ENCODE measurements at regions not wholly inside any gene's neighbourhood (a gene's known extent, or its start where the extent isn't known, plus 50 kb on each side); places are given as distances from the start of the nearest gene placed in this dataset.

- no peak overlapping the region for H3K4me3 ChIP-seq (ENCODE audit: low read depth, low read length)
- no peak for DNase-seq (ENCODE audit: low read depth, low spot score)
- no peak for TF ChIP-seq CTCF (IDR thresholded peaks at IDR 0.05; ENCODE audit: low read depth, low read length)
- in situ Hi-C loops (cut with HindIII; ENCODE audit: low sequenced_read_pairs) = no loop called here
Observed at GRCh38 chr1:217921126-217921904, 290.2 kb downstream of the SPATA17 start.

- in situ Hi-C loops (cut with HindIII; ENCODE audit: low sequenced_read_pairs) = no loop called here
- peak overlapping the region; percentile 6 for H3K4me3 ChIP-seq (ENCODE audit: low read depth, low read length)
- DNase-seq (ENCODE audit: low read depth, low spot score) = no peak
- TF ChIP-seq CTCF (IDR thresholded peaks at IDR 0.05; ENCODE audit: low read depth, low read length) = no peak
Observed at GRCh38 chr1:217924924-217925323, 293.8 kb downstream of the SPATA17 start.

GRCh38 chr1:217929213-217929885 lies 298.2 kb downstream of the SPATA17 start:
- TF ChIP-seq CTCF (IDR thresholded peaks at IDR 0.05; ENCODE audit: low read depth, low read length) = no peak
- in situ Hi-C loops (cut with HindIII; ENCODE audit: low sequenced_read_pairs) = no loop called here
- no peak for DNase-seq (ENCODE audit: low read depth, low spot score)
- H3K4me3 ChIP-seq (ENCODE audit: low read depth, low read length) = no peak overlapping the region

GRCh38 chr1:217943361-217943760 lies 312.2 kb downstream of the SPATA17 start:
- TF ChIP-seq CTCF (IDR thresholded peaks at IDR 0.05; ENCODE audit: low read depth, low read length) = no peak
- DNase-seq (ENCODE audit: low read depth, low spot score) = no peak
- H3K4me3 ChIP-seq (ENCODE audit: low read depth, low read length) = no peak overlapping the region
- in situ Hi-C loops (cut with HindIII; ENCODE audit: low sequenced_read_pairs) = no loop called here

- H3K4me3 ChIP-seq (ENCODE audit: low read depth, low read length) = no peak overlapping the region
- in situ Hi-C loops (cut with HindIII; ENCODE audit: low sequenced_read_pairs) = no loop called here
- DNase-seq (ENCODE audit: low read depth, low spot score) = no peak
- no peak for TF ChIP-seq CTCF (IDR thresholded peaks at IDR 0.05; ENCODE audit: low read depth, low read length)
Observed at GRCh38 chr1:217944550-217944949, 313.4 kb downstream of the SPATA17 start.

GRCh38 chr1:217946511-217946910 lies 315.4 kb downstream of the SPATA17 start:
- in situ Hi-C loops (cut with HindIII; ENCODE audit: low sequenced_read_pairs) = no loop called here
- no peak for DNase-seq (ENCODE audit: low read depth, low spot score)
- H3K4me3 ChIP-seq (ENCODE audit: low read depth, low read length) = no peak overlapping the region
- no peak for TF ChIP-seq CTCF (IDR thresholded peaks at IDR 0.05; ENCODE audit: low read depth, low read length)

All from astrocyte of the spinal cord (primary cell).